Spleen (tissue), 11 donors: ENCODE measurements at regions not wholly inside any gene's neighbourhood (a gene's known extent, or its start where the extent isn't known, plus 50 kb on each side); places are given as distances from the start of the nearest gene placed in this dataset.

Source experiments
- DNase-seq: peaks from one replicate; pipeline ENCODE4 v3.0.0-alpha.2; 2020
- H3K27ac ChIP-seq, 8 donors: fragments of 200-600 bp; sonication (generic) in 7 of 8; 1 replicate in 4 of 8; 2 replicates in 4 of 8; pipeline versions ENCODE4 v1.5.0 to v1.8.0; 2016 to 2021; ENCODE audit warnings: inconsistent platforms in 4 of 8, mild to moderate bottlenecking in 4 of 8, moderate library complexity in 1 of 8
- H3K27me3 ChIP-seq, 7 donors: fragments of 200-600 bp; sonication (generic) in 6 of 7; replicated peaks in 1 of 7; 1 replicate in 4 of 7; 2 replicates in 3 of 7; pipeline versions ENCODE4 v1.5.0 to v1.8.0; 2016 to 2021; ENCODE audit warnings: inconsistent platforms in 3 of 7, mild to moderate bottlenecking in 1 of 7
- H3K36me3 ChIP-seq, 6 donors: fragments of 200-600 bp; sonication (generic) in 5 of 6; 1 replicate in 4 of 6; 2 replicates in 2 of 6; pipeline versions ENCODE4 v1.5.0 to v1.8.0; 2016 to 2021; ENCODE audit warnings: inconsistent platforms in 2 of 6
- H3K4me1 ChIP-seq, 6 donors: fragments of 200-600 bp; sonication (generic) in 5 of 6; 1 replicate in 3 of 6; 2 replicates in 3 of 6; pipeline versions ENCODE4 v1.5.0 to v1.8.0; 2016 to 2021; ENCODE audit warnings: inconsistent platforms in 3 of 6
- H3K4me3 ChIP-seq, 8 donors: fragments of 200-600 bp; sonication (generic) in 7 of 8; 1 replicate in 4 of 8; 2 replicates in 4 of 8; pipeline versions ENCODE4 v1.5.0 to v1.8.0; 2016 to 2021; ENCODE audit warnings: inconsistent platforms in 4 of 8, mild to moderate bottlenecking in 4 of 8, moderate library complexity in 2 of 8
- H3K9me3 ChIP-seq, 8 donors: fragments of 200-600 bp; sonication (generic) in 7 of 8; 1 replicate in 4 of 8; 2 replicates in 4 of 8; pipeline versions ENCODE4 v1.5.0 to v1.8.0; 2016 to 2021; ENCODE audit warnings: inconsistent platforms in 4 of 8
- CTCF ChIP-seq, 11 experiments: fragments of 200-600 bp in 7 of 11; fragments of 450-650 bp in 4 of 11; sonication (generic) in 4 of 11; IDR thresholded peaks in 8 of 11; conservative IDR thresholded peaks in 3 of 11; 1 replicate in 7 of 11; 2 replicates in 4 of 11; pipeline versions ENCODE4 v1.4.0 to v1.8.0; 2016 to 2021; ENCODE audit warnings: antibody characterized with exemption in 11 of 11, inconsistent platforms in 4 of 11, mild to moderate bottlenecking in 1 of 11
- POLR2A ChIP-seq, 3 donors: fragments of 450-650 bp; IDR thresholded peaks; one replicate each; pipeline ENCODE4 v1.5.1; 2017; ENCODE audit warnings: antibody characterized with exemption in 3 of 3, mild to moderate bottlenecking in 1 of 3
- POLR2AphosphoS5 ChIP-seq, 3 donors: sonication (generic); formaldehyde crosslinking; IDR thresholded peaks; one replicate each; pipeline ENCODE4 v1.5.1; 2017; ENCODE audit warnings: antibody characterized with exemption in 3 of 3
- WGBS, 5 donors: extraction: QIAGEN DNeasy Blood & Tissue Kit in 3 of 5; methylation state at CpG; one replicate each; pipeline versions ENCODE4 v1.1.5 to v1.1.7; 2013 to 2018; 5-methylcytosine and 5-hydroxymethylcytosine counted together
- intact Hi-C: fragments of 100-400 bp; cut with DNase I; formaldehyde crosslinking; loops from one replicate; pipeline ENCODE4 v1.15.0; 2023; ENCODE audit warnings: low total_unique reads
- donor health status: healthy with polysubstance abuse.
- donor health status: DM: no; HTN: no; CAD: no; lungs with moderate emphysema.
- donor health status: DM: no; HTN: no; CAD: no.
- donor health status: Bipolar disorder and iron deficiency.
- donor health status: healthy.
- donor health status: DM: no; HTN: no; CAD: no.
- donor health status: DM: yes; HTN: yes; CAD: no.

- H3K36me3 ChIP-seq, result no peaks in the 10 kb centered on the region
- no peaks in the 10 kb centered on the region for H3K9me3 ChIP-seq
- no peak overlapping the region for H3K4me3 ChIP-seq
- no peak overlapping the region for H3K27ac ChIP-seq
- DNase-seq, result no peak
- no peak for TF ChIP-seq POLR2AphosphoS5 (IDR thresholded peaks at IDR 0.05)
- TF ChIP-seq POLR2A (IDR thresholded peaks at IDR 0.05), result no peak
- TF ChIP-seq CTCF (IDR thresholded peaks at IDR 0.05 in 8 of 11, conservative IDR thresholded peaks at IDR 0.05 in 3 of 11), result no peak
- H3K4me1 ChIP-seq, result no peaks in the 10 kb centered on the region
- intact Hi-C loops, result no loop called here
- H3K27me3 ChIP-seq, result no peaks in the 10 kb centered on the region
- 76 to 94% (median 86%) methylated on average over 1 of the region's 1 CpG for WGBS, 5 donors
Observed at GRCh38 chr2:18830962-18831361, 241.6 kb upstream of the NT5C1B start.

GRCh38 chr2:18829976-18830375 lies 240.6 kb upstream of the NT5C1B start:
- no peak overlapping the region for H3K4me3 ChIP-seq
- no peaks in the 10 kb centered on the region for H3K27me3 ChIP-seq
- intact Hi-C loops, result no loop called here
- TF ChIP-seq POLR2AphosphoS5 (IDR thresholded peaks at IDR 0.05) (no peak), CTCF (IDR thresholded peaks at IDR 0.05 in 8 of 11, conservative IDR thresholded peaks at IDR 0.05 in 3 of 11) (no peak), POLR2A (IDR thresholded peaks at IDR 0.05) (no peak)
- no peak for DNase-seq
- H3K36me3 ChIP-seq, result no peaks in the 10 kb centered on the region
- no peaks in the 10 kb centered on the region for H3K4me1 ChIP-seq
- H3K9me3 ChIP-seq, result no peaks in the 10 kb centered on the region
- WGBS, 5 donors, result 33 to 84% (median 74%) methylated on average over 1 of the region's 1 CpG
- H3K27ac ChIP-seq, result no peak overlapping the region

DNA sequence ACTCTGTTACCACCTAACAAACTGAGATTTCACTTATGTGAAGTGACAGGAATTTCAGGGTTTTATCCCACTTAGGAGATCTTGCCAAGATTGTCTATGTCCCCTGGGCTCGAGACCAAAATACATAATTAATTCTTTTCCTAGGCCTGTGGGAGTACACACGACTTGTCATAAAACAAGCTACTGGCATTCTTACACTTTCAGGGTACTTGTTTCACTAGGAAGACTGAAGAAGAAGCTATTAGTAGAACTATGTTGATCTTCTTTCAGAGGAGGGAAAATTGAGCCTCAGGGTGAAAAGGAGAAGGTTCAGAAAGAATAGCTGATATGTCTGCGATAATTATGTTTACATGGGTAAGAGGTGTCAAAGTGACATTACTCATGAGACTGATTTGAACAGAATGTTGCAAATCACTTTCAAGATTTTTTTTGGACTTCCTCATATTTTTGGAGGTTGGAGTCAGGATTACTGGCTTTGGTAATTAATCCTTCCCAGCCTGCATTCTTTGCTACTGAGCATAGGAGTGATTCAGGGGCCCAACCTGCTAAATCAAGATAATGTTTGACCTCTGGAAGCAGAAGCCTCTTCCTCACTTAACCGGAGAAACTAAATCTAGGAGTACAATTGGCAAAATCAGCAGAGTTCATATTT lies 240.0 kb upstream of the NT5C1B start:
- 57 to 71% (median 65%) methylated on average over 4 of the region's 4 CpGs for WGBS, 5 donors
- no peaks in the 10 kb centered on the region for H3K9me3 ChIP-seq
- TF ChIP-seq POLR2AphosphoS5 (IDR thresholded peaks at IDR 0.05), result no peak
- no peak for TF ChIP-seq POLR2A (IDR thresholded peaks at IDR 0.05)
- no peak for TF ChIP-seq CTCF (IDR thresholded peaks at IDR 0.05 in 8 of 11, conservative IDR thresholded peaks at IDR 0.05 in 3 of 11)
- H3K27me3 ChIP-seq, result no peaks in the 10 kb centered on the region
- intact Hi-C loops, result no loop called here
- DNase-seq, result no peak
- H3K4me1 ChIP-seq, result no peaks in the 10 kb centered on the region
- no peak overlapping the region for H3K4me3 ChIP-seq
- H3K27ac ChIP-seq, result no peak overlapping the region
- no peaks in the 10 kb centered on the region for H3K36me3 ChIP-seq

DNA sequence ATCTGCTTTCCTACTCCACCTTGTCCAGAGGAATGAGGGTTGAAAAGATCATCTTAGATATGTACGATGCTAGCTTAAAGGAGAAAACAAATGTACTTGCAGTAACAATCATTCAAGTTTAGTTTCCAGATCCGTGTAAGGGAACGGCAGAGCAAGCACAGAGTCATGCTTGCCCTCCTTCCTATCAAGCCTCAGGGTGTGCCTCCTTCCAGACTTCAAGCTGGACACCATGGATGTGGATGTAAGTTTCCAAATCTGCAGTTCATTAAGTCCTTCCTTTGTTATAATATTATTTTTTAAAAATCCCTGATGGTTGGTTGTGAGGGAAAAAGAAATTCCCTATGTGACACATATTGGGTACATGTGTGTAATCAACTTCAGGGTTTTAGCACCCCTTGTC lies 238.9 kb upstream of the NT5C1B start:
- intact Hi-C loops, result no loop called here
- Histone ChIP-seq H3K4me1 (no peaks in the 10 kb centered on the region), H3K9me3 (no peaks in the 10 kb centered on the region), H3K27ac (no peak overlapping the region), H3K27me3 (no peaks in the 10 kb centered on the region), H3K36me3 (no peaks in the 10 kb centered on the region), H3K4me3 (no peak overlapping the region)
- no peak for DNase-seq
- 81 to 91% (median 86%) methylated on average over 3 of the region's 3 CpGs for WGBS, 5 donors
- TF ChIP-seq CTCF (IDR thresholded peaks at IDR 0.05 in 8 of 11, conservative IDR thresholded peaks at IDR 0.05 in 3 of 11) (no peak), POLR2AphosphoS5 (IDR thresholded peaks at IDR 0.05) (no peak), POLR2A (IDR thresholded peaks at IDR 0.05) (no peak)
